Glomerular endothelial cell (primary cell): ENCODE measurements at regions not wholly inside any gene's neighbourhood (a gene's known extent, or its start where the extent isn't known, plus 50 kb on each side); places are given as distances from the start of the nearest gene placed in this dataset.

Experiments
- DNase-seq: peaks from one replicate; pipeline ENCODE4 v3.0.0-alpha.2; 2011; ENCODE audit warnings: low read depth, low spot score; ENCODE audit errors: extremely low read depth

GRCh38 chr16:88297178-88297720 lies 85.5 kb upstream of the ZNF469 start:
- no peak for DNase-seq

- no peak for DNase-seq
Measured at GRCh38 chr16:88298181-88298832, 84.5 kb upstream of the ZNF469 start.

GRCh38 chr16:88298833-88299745 lies 83.7 kb upstream of the ZNF469 start:
- no peak for DNase-seq

- no peak for DNase-seq
Measured at GRCh38 chr16:88299751-88300462, 82.9 kb upstream of the ZNF469 start.

- DNase-seq: no peak
Measured at GRCh38 chr16:88300463-88300835, 82.3 kb upstream of the ZNF469 start.

- no peak for DNase-seq
Measured at GRCh38 chr16:88301431-88301830, 81.3 kb upstream of the ZNF469 start.

GRCh38 chr16:88301886-88302285 lies 80.9 kb upstream of the ZNF469 start:
- DNase-seq: no peak

- no peak for DNase-seq
Measured at GRCh38 chr16:88302666-88303065, 80.1 kb upstream of the ZNF469 start.

GRCh38 chr16:88303405-88303804 lies 79.4 kb upstream of the ZNF469 start:
- DNase-seq: no peak

GRCh38 chr16:88303890-88304819 lies 78.6 kb upstream of the ZNF469 start:
- DNase-seq: no peak

- no peak for DNase-seq
Measured at GRCh38 chr16:88305176-88305575, 77.6 kb upstream of the ZNF469 start.

GRCh38 chr16:88306411-88306810 lies 76.3 kb upstream of the ZNF469 start:
- no peak for DNase-seq

GRCh38 chr16:88306860-88307545 lies 75.8 kb upstream of the ZNF469 start:
- no peak for DNase-seq

GRCh38 chr16:88308441-88309173 lies 74.2 kb upstream of the ZNF469 start:
- DNase-seq: no peak

GRCh38 chr16:88309174-88309907 lies 73.4 kb upstream of the ZNF469 start:
- DNase-seq: no peak

GRCh38 chr16:88309908-88310265 lies 72.9 kb upstream of the ZNF469 start:
- DNase-seq: no peak

- DNase-seq: no peak
Measured at GRCh38 chr16:88310796-88311605, 71.8 kb upstream of the ZNF469 start.
